GM23338 (cell line): ENCODE measurements at regions not wholly inside any gene's neighbourhood (a gene's known extent, or its start where the extent isn't known, plus 50 kb on each side); places are given as distances from the start of the nearest gene placed in this dataset.

Experiments
- ATAC-seq: fragments of 200-7000 bp; cut with Tn5 transposase; 3 replicates; pipeline ENCODE4 v1.9.1; 2020
- DNase-seq: peaks from one replicate; pipeline ENCODE4 v3.0.0-alpha.2; 2015; ENCODE audit warnings: low spot score
- H2AFZ ChIP-seq: fragments of 200-600 bp; sonication (generic); 2 replicates; pipeline ENCODE4 v1.8.0; 2016; ENCODE audit warnings: antibody characterized with exemption, mild to moderate bottlenecking, moderate library complexity
- H3F3A ChIP-seq: fragments of 200-600 bp; sonication (generic); replicated peaks from 2 replicates; pipeline ENCODE4 v1.8.0; 2017; ENCODE audit warnings: antibody characterized with exemption, mixed run types, low read depth
- H3K27ac ChIP-seq: fragments of 200-600 bp; sonication (generic); 2 replicates; pipeline ENCODE4 v1.6.1; 2016; ENCODE audit warnings: low read depth
- H3K27me3 ChIP-seq: fragments of 200-600 bp; sonication (generic); 2 replicates; pipeline ENCODE4 v1.8.0; 2016; ENCODE audit warnings: mild to moderate bottlenecking, mixed run types, moderate library complexity; ENCODE audit not compliant: insufficient read depth
- H3K36me3 ChIP-seq: fragments of 200-600 bp; sonication (generic); 2 replicates; pipeline ENCODE4 v1.8.0; 2016; ENCODE audit warnings: mild to moderate bottlenecking; ENCODE audit not compliant: insufficient read depth
- H3K4me1 ChIP-seq: fragments of 200-600 bp; sonication (generic); 2 replicates; pipeline ENCODE4 v1.8.0; 2016; ENCODE audit warnings: mild to moderate bottlenecking, moderate library complexity; ENCODE audit not compliant: insufficient read depth
- H3K4me2 ChIP-seq: fragments of 200-600 bp; sonication (generic); 2 replicates; pipeline ENCODE4 v1.7.1; 2017; ENCODE audit warnings: mixed run types
- H3K4me3 ChIP-seq: fragments of 200-600 bp; sonication (generic); 2 replicates; pipeline ENCODE4 v1.6.1; 2016; ENCODE audit warnings: mixed run types
- H3K79me2 ChIP-seq: fragments of 200-600 bp; sonication (generic); replicated peaks from 2 replicates; pipeline ENCODE4 v1.8.0; 2017; ENCODE audit warnings: mild to moderate bottlenecking; ENCODE audit not compliant: insufficient read depth
- H3K9me2 ChIP-seq: fragments of 200-600 bp; sonication (generic); 2 replicates; pipeline ENCODE4 v1.8.0; 2017; ENCODE audit not compliant: insufficient read depth
- H4K20me1 ChIP-seq: fragments of 200-600 bp; sonication (generic); replicated peaks from 2 replicates; pipeline ENCODE4 v1.8.0; 2017; ENCODE audit warnings: mild to moderate bottlenecking; ENCODE audit not compliant: insufficient read depth
- H3K27ac Mint-ChIP-seq: 2 replicates; pipeline ENCODE4 v1.8.0; 2020; ENCODE audit warnings: inconsistent platforms, mild to moderate bottlenecking, moderate library complexity, mixed read lengths
- H3K27me3 Mint-ChIP-seq: 3 replicates; pipeline ENCODE4 v1.8.0; 2022; ENCODE audit warnings: low read depth, mild to moderate bottlenecking, moderate library complexity, mixed read lengths, inconsistent platforms; ENCODE audit not compliant: insufficient read depth, poor library complexity
- H3K36me3 Mint-ChIP-seq: 3 replicates; pipeline ENCODE4 v1.8.0; 2021; ENCODE audit warnings: low read depth, mild to moderate bottlenecking, inconsistent platforms, moderate library complexity, mixed read lengths
- H3K4me1 Mint-ChIP-seq: 3 replicates; pipeline ENCODE4 v1.8.0; 2020; ENCODE audit warnings: mild to moderate bottlenecking, inconsistent platforms, mixed read lengths
- H3K4me3 Mint-ChIP-seq: 3 replicates; pipeline ENCODE4 v1.8.0; 2021; ENCODE audit warnings: moderate library complexity, mild to moderate bottlenecking, inconsistent platforms, mixed read lengths
- H3K9me3 Mint-ChIP-seq: 3 replicates; pipeline ENCODE4 v1.8.0; 2020; ENCODE audit warnings: moderate library complexity, mild to moderate bottlenecking, inconsistent platforms, mixed read lengths
- CREB1 ChIP-seq: fragments of 250-450 bp; sonication (Bioruptor Pico); IDR thresholded peaks from 2 replicates; pipeline ENCODE4 v1.5.0; 2020; ENCODE audit warnings: low read depth, mild to moderate bottlenecking, moderate library complexity
- EZH2phosphoT487 ChIP-seq: fragments of 200-600 bp; sonication (generic); IDR thresholded peaks from one replicate; pipeline ENCODE4 v1.8.1; 2018; ENCODE audit warnings: antibody characterized with exemption; ENCODE audit not compliant: unreplicated experiment
- JUNB ChIP-seq: IDR thresholded peaks from one replicate; pipeline ENCODE4 v1.6.1; 2016; ENCODE audit warnings: antibody characterized with exemption; ENCODE audit not compliant: unreplicated experiment
- NANOG ChIP-seq: IDR thresholded peaks from 2 replicates; pipeline ENCODE4 v1.6.1; 2016; ENCODE audit warnings: antibody characterized with exemption, borderline replicate concordance
- POLR2AphosphoS5 ChIP-seq: IDR thresholded peaks from 2 replicates; pipeline ENCODE4 v1.6.1; 2016; ENCODE audit warnings: antibody characterized with exemption, low read depth
- STAT1 ChIP-seq: IDR thresholded peaks from one replicate; pipeline ENCODE4 v1.6.1; 2016; ENCODE audit warnings: antibody characterized with exemption; ENCODE audit not compliant: unreplicated experiment
- ZNF114 ChIP-seq: fragments of 250-450 bp; sonication (Bioruptor Pico); IDR thresholded peaks from 2 replicates; pipeline ENCODE4 v1.5.0; 2020; ENCODE audit warnings: mild to moderate bottlenecking, moderate library complexity
- ZNF331 ChIP-seq: fragments of 250-450 bp; sonication (Bioruptor Pico); IDR thresholded peaks from 2 replicates; pipeline ENCODE4 v1.5.0; 2020; ENCODE audit warnings: low read depth, mild to moderate bottlenecking, moderate library complexity
- TF ChIP-seq, protein P1 (sequence below): IDR thresholded peaks from 2 replicates; pipeline ENCODE4 v1.6.1; 2016; ENCODE audit warnings: antibody characterized with exemption
- TF ChIP-seq, protein P2 (sequence below): IDR thresholded peaks from one replicate; pipeline ENCODE4 v1.6.1; 2018; ENCODE audit warnings: antibody characterized with exemption; ENCODE audit not compliant: unreplicated experiment
- TF ChIP-seq, protein P3 (sequence below), 2 experiments: fragments of 200-600 bp in 1 of 2; sonication (generic) in 1 of 2; conservative IDR thresholded peaks; 2 replicates each; pipeline versions ENCODE4 v1.5.1 to v1.6.1; 2016 to 2017; ENCODE audit warnings: antibody characterized with exemption in 2 of 2, low read depth in 2 of 2, mild to moderate bottlenecking in 2 of 2, moderate library complexity in 1 of 2

DNA sequence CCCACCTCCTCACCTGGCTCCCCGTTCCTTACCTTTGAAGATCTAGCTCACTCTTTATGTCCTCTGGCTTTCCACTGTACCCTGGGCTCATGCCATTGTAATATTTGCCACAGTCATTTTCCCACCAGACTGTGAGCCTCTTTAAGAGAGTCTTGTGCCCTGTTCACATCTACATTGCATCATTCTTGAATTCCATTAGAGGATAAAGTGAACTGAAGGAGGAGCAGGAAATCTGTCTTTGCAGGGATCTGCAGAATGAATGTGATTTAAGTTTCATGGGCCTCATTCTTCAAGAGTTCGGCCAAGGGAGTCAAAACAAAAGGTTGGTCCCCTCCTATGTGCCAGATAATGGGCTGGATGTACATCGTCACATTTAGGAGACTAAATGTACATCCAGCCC is 272.6 kb upstream of the CITED2 start:
- Histone ChIP-seq H3K36me3 (no peaks in the 10 kb centered on the region; the same call in 1 of the 2 replicates), H3K4me1 (no peaks in the 10 kb centered on the region), H3K9me2 (peaks cover 12% of the 10 kb centered on the region; the same call in 1 of the 2 replicates), H3F3A (no peaks in the 10 kb centered on the region), H2AFZ (no peak overlapping the region), H3K27ac (no peak overlapping the region), H4K20me1 (no peaks in the 10 kb centered on the region), H3K4me2 (no peak overlapping the region), H3K79me2 (no peaks in the 10 kb centered on the region), H3K27me3 (no peaks in the 10 kb centered on the region), H3K4me3 (no peak overlapping the region)
- H3K36me3 Mint-ChIP-seq: no peaks in the 10 kb centered on the region; the same call in 2 of the 3 replicates
- no peak overlapping the region for H3K27ac Mint-ChIP-seq
- no peaks in the 10 kb centered on the region for H3K9me3 Mint-ChIP-seq
- no peak for ATAC-seq
- TF ChIP-seq, protein P1, sequence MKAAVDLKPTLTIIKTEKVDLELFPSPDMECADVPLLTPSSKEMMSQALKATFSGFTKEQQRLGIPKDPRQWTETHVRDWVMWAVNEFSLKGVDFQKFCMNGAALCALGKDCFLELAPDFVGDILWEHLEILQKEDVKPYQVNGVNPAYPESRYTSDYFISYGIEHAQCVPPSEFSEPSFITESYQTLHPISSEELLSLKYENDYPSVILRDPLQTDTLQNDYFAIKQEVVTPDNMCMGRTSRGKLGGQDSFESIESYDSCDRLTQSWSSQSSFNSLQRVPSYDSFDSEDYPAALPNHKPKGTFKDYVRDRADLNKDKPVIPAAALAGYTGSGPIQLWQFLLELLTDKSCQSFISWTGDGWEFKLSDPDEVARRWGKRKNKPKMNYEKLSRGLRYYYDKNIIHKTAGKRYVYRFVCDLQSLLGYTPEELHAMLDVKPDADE: no peak
- no peak for DNase-seq
- no peak overlapping the region for H3K4me3 Mint-ChIP-seq
- peaks cover 8% of the 10 kb centered on the region for H3K4me1 Mint-ChIP-seq
- peaks cover 1% of the 10 kb centered on the region for H3K27me3 Mint-ChIP-seq

DNA sequence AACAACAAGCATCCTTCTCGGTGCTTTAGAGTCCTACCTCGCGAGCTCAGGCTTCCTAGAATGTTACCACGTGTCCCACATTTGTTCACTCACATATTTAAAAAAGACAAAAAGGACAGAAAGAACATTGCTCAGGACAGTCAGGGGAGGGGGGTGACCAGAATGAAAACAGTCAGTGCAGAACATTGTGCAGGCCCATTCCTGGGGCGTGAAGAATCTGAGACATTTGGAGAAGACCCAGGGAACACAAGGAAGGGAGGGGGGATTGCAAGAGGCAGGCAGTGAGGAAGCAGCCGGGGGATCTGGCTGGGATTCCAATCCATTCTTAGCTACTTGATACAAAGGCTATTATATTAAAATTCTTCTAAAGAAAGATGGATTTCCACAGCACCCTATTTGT is 270.4 kb upstream of the CITED2 start:
- H3K27ac ChIP-seq: no peak overlapping the region
- H3K4me3 ChIP-seq: no peak overlapping the region
- H3K9me2 ChIP-seq: 0 out of 2 replicates have a peak, but pooled peaks cover 9% of the 10 kb centered on the region
- H2AFZ ChIP-seq: 0 out of 2 replicates have a peak overlapping the region, but pooled peaks have one; percentile 43
- H3K4me1 Mint-ChIP-seq: peaks cover 8% of the 10 kb centered on the region
- no peaks in the 10 kb centered on the region for H3K4me1 ChIP-seq
- H3K36me3 Mint-ChIP-seq: no peaks in the 10 kb centered on the region; the same call in 2 of the 3 replicates
- no peaks in the 10 kb centered on the region for H3K9me3 Mint-ChIP-seq
- ATAC-seq: no peak
- H3K36me3 ChIP-seq: no peaks in the 10 kb centered on the region; the same call in 1 of the 2 replicates
- H3K27me3 ChIP-seq: no peaks in the 10 kb centered on the region
- no peak overlapping the region for H3K27ac Mint-ChIP-seq
- H3K4me2 ChIP-seq: no peak overlapping the region
- peaks cover 1% of the 10 kb centered on the region for H3K27me3 Mint-ChIP-seq
- no peaks in the 10 kb centered on the region for H4K20me1 ChIP-seq
- H3K79me2 ChIP-seq: no peaks in the 10 kb centered on the region
- no peak for DNase-seq
- no peaks in the 10 kb centered on the region for H3F3A ChIP-seq
- H3K4me3 Mint-ChIP-seq: no peak overlapping the region
- no peak for TF ChIP-seq POLR2AphosphoS5
- TF ChIP-seq, protein P2, sequence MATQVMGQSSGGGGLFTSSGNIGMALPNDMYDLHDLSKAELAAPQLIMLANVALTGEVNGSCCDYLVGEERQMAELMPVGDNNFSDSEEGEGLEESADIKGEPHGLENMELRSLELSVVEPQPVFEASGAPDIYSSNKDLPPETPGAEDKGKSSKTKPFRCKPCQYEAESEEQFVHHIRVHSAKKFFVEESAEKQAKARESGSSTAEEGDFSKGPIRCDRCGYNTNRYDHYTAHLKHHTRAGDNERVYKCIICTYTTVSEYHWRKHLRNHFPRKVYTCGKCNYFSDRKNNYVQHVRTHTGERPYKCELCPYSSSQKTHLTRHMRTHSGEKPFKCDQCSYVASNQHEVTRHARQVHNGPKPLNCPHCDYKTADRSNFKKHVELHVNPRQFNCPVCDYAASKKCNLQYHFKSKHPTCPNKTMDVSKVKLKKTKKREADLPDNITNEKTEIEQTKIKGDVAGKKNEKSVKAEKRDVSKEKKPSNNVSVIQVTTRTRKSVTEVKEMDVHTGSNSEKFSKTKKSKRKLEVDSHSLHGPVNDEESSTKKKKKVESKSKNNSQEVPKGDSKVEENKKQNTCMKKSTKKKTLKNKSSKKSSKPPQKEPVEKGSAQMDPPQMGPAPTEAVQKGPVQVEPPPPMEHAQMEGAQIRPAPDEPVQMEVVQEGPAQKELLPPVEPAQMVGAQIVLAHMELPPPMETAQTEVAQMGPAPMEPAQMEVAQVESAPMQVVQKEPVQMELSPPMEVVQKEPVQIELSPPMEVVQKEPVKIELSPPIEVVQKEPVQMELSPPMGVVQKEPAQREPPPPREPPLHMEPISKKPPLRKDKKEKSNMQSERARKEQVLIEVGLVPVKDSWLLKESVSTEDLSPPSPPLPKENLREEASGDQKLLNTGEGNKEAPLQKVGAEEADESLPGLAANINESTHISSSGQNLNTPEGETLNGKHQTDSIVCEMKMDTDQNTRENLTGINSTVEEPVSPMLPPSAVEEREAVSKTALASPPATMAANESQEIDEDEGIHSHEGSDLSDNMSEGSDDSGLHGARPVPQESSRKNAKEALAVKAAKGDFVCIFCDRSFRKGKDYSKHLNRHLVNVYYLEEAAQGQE: no peak
- no peak for TF ChIP-seq EZH2phosphoT487
- TF ChIP-seq, protein P3, sequence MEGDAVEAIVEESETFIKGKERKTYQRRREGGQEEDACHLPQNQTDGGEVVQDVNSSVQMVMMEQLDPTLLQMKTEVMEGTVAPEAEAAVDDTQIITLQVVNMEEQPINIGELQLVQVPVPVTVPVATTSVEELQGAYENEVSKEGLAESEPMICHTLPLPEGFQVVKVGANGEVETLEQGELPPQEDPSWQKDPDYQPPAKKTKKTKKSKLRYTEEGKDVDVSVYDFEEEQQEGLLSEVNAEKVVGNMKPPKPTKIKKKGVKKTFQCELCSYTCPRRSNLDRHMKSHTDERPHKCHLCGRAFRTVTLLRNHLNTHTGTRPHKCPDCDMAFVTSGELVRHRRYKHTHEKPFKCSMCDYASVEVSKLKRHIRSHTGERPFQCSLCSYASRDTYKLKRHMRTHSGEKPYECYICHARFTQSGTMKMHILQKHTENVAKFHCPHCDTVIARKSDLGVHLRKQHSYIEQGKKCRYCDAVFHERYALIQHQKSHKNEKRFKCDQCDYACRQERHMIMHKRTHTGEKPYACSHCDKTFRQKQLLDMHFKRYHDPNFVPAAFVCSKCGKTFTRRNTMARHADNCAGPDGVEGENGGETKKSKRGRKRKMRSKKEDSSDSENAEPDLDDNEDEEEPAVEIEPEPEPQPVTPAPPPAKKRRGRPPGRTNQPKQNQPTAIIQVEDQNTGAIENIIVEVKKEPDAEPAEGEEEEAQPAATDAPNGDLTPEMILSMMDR (conservative IDR thresholded peaks at IDR 0.05; ENCODE audit: low read depth in 2 of 2): no peak
- TF ChIP-seq CREB1: no peak
- TF ChIP-seq NANOG: no peak
- no peak for TF ChIP-seq ZNF114 (CRISPR knock-in tag)
- no peak for TF ChIP-seq STAT1
- no peak for TF ChIP-seq JUNB
- TF ChIP-seq ZNF331: no peak
